ENCODE measurements at regions not wholly inside any gene's neighbourhood (a gene's known extent, or its start where the extent isn't known, plus 50 kb on each side); places are given as distances from the start of the nearest gene placed in this dataset.

GRCh38 chr15:35926007-35926380, 380.0 kb upstream of the DPH6 start:
- SMC1A ChIA-PET (ENCODE audit: uncharacterized antibody, unreplicated experiment), result no interaction called here
- Histone ChIP-seq H4K20me1 (ENCODE audit: control insufficient read depth, insufficient read depth) (no peaks in the 10 kb centered on the region), H2AFZ (ENCODE audit: control insufficient read depth, low read depth, low read length) (no peak overlapping the region), H3K27me3 (replicated peaks in 1 of 2; ENCODE audit: control insufficient read depth in 2 of 2, insufficient read depth in 2 of 2, low read length in 1 of 2) (no peaks in the 10 kb centered on the region), H3K4me1 (ENCODE audit: control insufficient read depth, insufficient read depth, low read length) (peaks cover 13% of the 10 kb centered on the region), H3K79me2 (ENCODE audit: control insufficient read depth, insufficient read depth, low read length) (no peaks in the 10 kb centered on the region), H3K27ac (ENCODE audit: control insufficient read depth, insufficient read depth) (no peak overlapping the region), H3K9ac (ENCODE audit: control insufficient read depth, insufficient read depth, low read length) (no peak overlapping the region), H3K4me2 (ENCODE audit: control insufficient read depth, insufficient read depth) (no peak overlapping the region), H3K4me3 (no peak overlapping the region), H3K36me3 (ENCODE audit: control insufficient read depth in 2 of 2, insufficient read depth in 2 of 2, low read length in 1 of 2) (no peaks in the 10 kb centered on the region), H3K9me3 (replicated peaks; ENCODE audit: control insufficient read depth, insufficient read depth, low read length) (no peaks in the 10 kb centered on the region)
- in situ Hi-C loops (cut with MboI) (no loop called here), intact Hi-C loops (cut with micrococcal nuclease; ENCODE audit: unreplicated experiment) (no loop called here)
- CTCF ChIA-PET, result no interaction called here
- RAD21 ChIA-PET (ENCODE audit: unreplicated experiment), result no interaction called here
- no peak for ATAC-seq
- no peak for DNase-seq (ENCODE audit: low read depth, low spot score)
- BruUV-seq (replicated peaks), result no TSS peak
- TF ChIP-seq NFIC (IDR thresholded peaks at IDR 0.05; ENCODE audit: low read depth, low read length) (no peak), NR2F1 (conservative IDR thresholded peaks at IDR 0.05) (no peak), PKNOX1 (IDR thresholded peaks at IDR 0.05) (no peak), PAX8 (IDR thresholded peaks at IDR 0.05) (no peak), CBX3 (IDR thresholded peaks at IDR 0.05; ENCODE audit: borderline replicate concordance, low read depth) (no peak), NR2C2 (IDR thresholded peaks at IDR 0.05; ENCODE audit: borderline replicate concordance, control insufficient read depth, insufficient read length, low read depth) (no peak), SIX5 (IDR thresholded peaks at IDR 0.05; ENCODE audit: low read depth, low read length, severe bottlenecking) (no peak), ZBTB4 (CRISPR knock-in tag; IDR thresholded peaks at IDR 0.05) (no peak)
- TF ChIP-seq, protein P1, sequence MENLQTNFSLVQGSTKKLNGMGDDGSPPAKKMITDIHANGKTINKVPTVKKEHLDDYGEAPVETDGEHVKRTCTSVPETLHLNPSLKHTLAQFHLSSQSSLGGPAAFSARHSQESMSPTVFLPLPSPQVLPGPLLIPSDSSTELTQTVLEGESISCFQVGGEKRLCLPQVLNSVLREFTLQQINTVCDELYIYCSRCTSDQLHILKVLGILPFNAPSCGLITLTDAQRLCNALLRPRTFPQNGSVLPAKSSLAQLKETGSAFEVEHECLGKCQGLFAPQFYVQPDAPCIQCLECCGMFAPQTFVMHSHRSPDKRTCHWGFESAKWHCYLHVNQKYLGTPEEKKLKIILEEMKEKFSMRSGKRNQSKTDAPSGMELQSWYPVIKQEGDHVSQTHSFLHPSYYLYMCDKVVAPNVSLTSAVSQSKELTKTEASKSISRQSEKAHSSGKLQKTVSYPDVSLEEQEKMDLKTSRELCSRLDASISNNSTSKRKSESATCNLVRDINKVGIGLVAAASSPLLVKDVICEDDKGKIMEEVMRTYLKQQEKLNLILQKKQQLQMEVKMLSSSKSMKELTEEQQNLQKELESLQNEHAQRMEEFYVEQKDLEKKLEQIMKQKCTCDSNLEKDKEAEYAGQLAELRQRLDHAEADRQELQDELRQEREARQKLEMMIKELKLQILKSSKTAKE (IDR thresholded peaks at IDR 0.05; ENCODE audit: low read depth, poor library complexity, severe bottlenecking), result no peak
- TF ChIP-seq, protein P2, sequence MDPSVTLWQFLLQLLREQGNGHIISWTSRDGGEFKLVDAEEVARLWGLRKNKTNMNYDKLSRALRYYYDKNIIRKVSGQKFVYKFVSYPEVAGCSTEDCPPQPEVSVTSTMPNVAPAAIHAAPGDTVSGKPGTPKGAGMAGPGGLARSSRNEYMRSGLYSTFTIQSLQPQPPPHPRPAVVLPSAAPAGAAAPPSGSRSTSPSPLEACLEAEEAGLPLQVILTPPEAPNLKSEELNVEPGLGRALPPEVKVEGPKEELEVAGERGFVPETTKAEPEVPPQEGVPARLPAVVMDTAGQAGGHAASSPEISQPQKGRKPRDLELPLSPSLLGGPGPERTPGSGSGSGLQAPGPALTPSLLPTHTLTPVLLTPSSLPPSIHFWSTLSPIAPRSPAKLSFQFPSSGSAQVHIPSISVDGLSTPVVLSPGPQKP (IDR thresholded peaks at IDR 0.05; ENCODE audit: low read depth, low read length), result no peak
- TF ChIP-seq, protein P3, sequence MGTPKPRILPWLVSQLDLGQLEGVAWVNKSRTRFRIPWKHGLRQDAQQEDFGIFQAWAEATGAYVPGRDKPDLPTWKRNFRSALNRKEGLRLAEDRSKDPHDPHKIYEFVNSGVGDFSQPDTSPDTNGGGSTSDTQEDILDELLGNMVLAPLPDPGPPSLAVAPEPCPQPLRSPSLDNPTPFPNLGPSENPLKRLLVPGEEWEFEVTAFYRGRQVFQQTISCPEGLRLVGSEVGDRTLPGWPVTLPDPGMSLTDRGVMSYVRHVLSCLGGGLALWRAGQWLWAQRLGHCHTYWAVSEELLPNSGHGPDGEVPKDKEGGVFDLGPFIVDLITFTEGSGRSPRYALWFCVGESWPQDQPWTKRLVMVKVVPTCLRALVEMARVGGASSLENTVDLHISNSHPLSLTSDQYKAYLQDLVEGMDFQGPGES (IDR thresholded peaks at IDR 0.05), result no peak
- TF ChIP-seq, protein P4, sequence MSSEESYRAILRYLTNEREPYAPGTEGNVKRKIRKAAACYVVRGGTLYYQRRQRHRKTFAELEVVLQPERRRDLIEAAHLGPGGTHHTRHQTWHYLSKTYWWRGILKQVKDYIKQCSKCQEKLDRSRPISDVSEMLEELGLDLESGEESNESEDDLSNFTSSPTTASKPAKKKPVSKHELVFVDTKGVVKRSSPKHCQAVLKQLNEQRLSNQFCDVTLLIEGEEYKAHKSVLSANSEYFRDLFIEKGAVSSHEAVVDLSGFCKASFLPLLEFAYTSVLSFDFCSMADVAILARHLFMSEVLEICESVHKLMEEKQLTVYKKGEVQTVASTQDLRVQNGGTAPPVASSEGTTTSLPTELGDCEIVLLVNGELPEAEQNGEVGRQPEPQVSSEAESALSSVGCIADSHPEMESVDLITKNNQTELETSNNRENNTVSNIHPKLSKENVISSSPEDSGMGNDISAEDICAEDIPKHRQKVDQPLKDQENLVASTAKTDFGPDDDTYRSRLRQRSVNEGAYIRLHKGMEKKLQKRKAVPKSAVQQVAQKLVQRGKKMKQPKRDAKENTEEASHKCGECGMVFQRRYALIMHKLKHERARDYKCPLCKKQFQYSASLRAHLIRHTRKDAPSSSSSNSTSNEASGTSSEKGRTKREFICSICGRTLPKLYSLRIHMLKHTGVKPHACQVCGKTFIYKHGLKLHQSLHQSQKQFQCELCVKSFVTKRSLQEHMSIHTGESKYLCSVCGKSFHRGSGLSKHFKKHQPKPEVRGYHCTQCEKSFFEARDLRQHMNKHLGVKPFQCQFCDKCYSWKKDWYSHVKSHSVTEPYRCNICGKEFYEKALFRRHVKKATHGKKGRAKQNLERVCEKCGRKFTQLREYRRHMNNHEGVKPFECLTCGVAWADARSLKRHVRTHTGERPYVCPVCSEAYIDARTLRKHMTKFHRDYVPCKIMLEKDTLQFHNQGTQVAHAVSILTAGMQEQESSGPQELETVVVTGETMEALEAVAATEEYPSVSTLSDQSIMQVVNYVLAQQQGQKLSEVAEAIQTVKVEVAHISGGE (CRISPR knock-in tag; IDR thresholded peaks at IDR 0.05), result no peak
- no peak for FAIRE-seq
- POLR2A ChIA-PET, result no interaction called here

Data from GM12878 (cell line).